DMS79 treated with DMSO at 0.1 percent for 48 hours (cell line): ENCODE measurements at regions not wholly inside any gene's neighbourhood (a gene's known extent, or its start where the extent isn't known, plus 50 kb on each side); places are given as distances from the start of the nearest gene placed in this dataset.

ENCODE experiments used
- DNase-seq: peaks from one replicate; lab custom pipeline; 2025; lab: John Stamatoyannopoulos, UW

DNA sequence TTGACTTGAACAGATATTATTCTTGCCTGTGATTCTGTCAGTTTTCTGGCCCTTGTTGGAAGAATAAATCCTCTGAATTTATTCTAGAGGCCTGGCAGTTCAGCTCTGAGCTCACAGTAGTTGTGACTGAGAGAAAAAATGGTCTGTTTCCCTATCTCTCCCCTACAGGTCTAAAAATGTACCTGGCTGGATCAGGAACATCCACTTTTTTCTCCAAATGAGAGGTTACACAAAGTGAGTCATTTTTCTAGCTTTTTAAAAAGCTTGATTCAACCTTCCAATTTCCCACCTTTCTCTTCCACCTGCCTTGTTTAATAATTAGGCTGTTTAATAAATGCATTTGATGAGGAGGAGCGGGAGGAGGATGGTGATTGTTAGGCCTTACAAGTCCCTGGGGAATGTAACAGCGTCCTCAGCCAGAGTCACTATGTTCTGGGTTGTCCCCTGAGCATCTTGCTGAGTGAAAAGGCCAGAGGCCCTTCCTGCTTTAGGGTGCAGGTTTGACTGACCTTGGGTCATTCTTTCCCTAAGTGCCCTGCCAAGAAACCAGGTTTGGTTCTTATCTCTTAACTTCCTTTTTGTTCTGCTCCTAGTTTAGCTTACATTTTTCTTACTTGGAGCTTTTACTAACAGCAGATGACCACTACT lies 91.7 kb upstream of the FUT8 start:
- DNase-seq = no peak

- no peak for DNase-seq
Measured at GRCh38 chr14:65321370-65321875, 91.1 kb upstream of the FUT8 start.

- DNase-seq = no peak
Measured at GRCh38 chr14:65329481-65329880, 83.0 kb upstream of the FUT8 start.

DNA sequence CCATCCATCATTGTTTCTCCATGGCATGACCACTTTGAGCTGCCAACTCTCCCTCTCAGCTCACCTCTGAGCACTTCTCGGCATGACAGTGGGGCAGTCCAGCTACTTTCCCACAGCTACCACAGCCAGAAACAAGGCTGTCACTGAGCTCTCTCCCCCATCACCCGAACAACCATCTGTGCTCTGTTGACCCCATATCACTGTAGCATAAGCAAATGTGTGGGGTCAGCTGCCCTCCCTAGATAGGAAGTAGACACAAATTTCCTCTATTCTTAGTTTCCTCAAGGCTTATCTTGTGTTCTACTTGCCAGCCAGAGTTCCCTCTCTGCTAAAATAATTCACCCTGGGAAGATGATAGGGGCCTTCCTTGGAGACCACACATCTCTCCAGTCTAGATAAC lies 82.6 kb upstream of the FUT8 start:
- no peak for DNase-seq

DNA sequence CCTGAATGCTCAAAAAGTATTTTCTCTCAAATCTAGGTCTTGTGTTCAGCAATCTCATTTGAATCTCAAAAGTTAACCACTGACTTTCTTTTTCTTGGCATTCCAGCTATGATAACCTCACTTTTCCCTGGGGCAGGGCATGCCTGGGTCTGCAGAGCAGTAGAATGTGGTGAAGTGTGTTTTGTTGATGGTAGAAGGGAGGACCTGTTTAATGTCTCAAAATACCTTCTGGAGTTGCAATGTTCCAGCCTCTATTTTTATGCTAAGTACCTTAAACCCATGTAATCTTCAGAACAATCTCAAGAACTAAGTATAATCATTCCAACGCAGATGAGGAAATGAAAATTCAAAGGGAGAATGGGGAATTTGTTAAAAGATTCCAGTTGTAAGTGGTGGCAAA lies 82.1 kb upstream of the FUT8 start:
- no peak for DNase-seq

GRCh38 chr14:65331652-65332051 lies 80.9 kb upstream of the FUT8 start:
- DNase-seq = no peak

DNA sequence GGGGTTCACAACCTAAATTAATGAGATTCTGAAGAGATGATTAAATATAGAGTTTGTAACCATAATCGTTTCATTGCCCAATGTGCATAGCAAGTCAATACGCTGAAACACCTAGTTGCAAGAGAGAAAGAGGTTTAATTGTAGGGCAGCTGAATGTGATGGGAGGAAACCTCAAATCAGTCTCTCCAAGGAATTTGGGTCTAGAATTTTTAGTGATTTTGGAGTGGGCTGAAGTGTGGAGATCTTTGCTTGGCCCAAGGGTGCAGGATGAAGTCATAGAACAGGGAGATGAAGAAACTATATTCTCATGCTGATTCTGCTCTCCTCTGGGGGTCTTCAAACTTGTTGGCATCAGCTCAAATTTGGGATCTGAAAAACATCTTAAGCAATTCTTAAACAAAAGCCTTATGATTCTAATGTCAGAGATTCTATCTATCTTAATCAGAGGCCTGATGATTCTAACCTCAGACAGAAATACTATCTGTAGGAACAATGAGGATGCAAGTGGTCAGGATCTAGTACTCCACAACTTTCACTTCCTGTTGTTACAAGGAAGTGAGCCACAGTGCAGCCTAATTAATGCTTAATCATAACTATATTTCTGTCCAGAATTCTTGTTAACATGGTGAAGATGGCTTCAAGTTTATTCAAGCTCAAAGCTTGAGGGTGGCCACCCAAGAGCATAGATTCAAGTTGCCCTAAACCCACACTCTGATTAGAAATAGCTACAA lies 80.2 kb upstream of the FUT8 start:
- DNase-seq = no peak

- no peak for DNase-seq
Measured at GRCh38 chr14:65333943-65334687, 78.4 kb upstream of the FUT8 start.

- DNase-seq = peak; percentile 42
Measured at GRCh38 chr14:65334765-65335410, 77.6 kb upstream of the FUT8 start.

- no peak for DNase-seq
Measured at GRCh38 chr14:65335411-65335947, 77.1 kb upstream of the FUT8 start.

- no peak for DNase-seq
Measured at GRCh38 chr14:65336191-65336591, 76.3 kb upstream of the FUT8 start.

GRCh38 chr14:65339866-65340265 lies 72.7 kb upstream of the FUT8 start:
- DNase-seq = no peak

DNA sequence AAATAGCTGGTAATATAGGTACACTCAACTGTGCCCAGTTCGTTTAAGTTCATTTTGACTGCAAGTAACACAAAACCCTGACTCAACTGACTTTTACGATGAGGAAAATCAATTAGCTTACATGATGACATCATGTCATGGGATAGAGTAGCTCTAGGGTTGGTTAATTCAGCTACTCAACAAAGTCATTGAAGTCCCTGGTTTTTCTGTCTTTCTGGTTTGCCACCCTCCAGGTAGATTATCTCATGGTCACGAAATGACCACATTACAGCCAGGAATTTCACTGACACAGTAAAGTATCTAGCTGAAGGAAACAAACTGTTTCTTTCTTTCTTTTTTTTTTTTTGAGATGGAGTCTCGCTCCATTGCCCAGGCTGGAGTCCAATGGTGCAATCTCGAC lies 68.5 kb upstream of the FUT8 start:
- DNase-seq = no peak

DNA sequence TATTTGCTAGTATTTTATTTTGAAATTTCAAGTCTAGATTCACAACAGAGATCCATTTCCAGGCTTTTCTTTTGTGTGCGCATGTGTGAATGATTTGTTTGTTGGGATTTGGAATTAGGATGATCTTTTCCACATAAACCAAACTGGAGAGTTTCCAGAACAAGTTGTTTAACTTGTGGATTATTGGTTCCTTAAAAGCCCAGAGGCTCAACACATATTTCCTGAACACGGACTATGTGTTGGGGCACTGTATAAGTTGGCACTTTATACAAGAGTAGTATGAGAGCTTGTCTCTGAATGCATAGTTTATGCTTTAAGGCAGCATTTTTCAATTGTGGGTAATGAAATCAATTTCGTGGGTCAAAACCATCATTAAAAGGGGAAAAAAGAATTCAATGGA lies 67.3 kb upstream of the FUT8 start:
- DNase-seq = no peak

- no peak for DNase-seq
Measured at GRCh38 chr14:65346474-65346873, 66.1 kb upstream of the FUT8 start.

DNA sequence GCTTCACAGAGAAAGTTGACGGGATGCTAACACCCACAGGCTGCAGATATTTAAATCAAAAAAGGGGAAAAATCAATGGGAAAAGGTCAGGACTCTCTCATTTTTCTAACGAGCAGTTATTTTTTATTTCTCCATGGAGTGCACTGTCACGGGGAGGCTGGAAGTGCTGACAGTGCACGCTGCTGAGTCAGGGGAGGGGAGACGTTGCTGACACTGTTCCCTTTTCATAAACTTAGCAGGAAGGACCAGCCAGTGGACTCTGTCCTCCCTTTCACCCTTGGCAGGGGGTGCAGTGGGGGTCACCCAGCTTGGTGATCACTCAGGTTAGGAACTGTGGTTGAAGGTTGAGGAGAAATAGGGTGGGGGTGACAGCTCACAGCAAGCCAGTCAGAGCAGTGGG lies 65.6 kb upstream of the FUT8 start:
- no peak for DNase-seq

- no peak for DNase-seq
Measured at GRCh38 chr14:65348137-65348536, 64.4 kb upstream of the FUT8 start.

GRCh38 chr14:65349100-65349499 lies 63.4 kb upstream of the FUT8 start:
- no peak for DNase-seq

DNA sequence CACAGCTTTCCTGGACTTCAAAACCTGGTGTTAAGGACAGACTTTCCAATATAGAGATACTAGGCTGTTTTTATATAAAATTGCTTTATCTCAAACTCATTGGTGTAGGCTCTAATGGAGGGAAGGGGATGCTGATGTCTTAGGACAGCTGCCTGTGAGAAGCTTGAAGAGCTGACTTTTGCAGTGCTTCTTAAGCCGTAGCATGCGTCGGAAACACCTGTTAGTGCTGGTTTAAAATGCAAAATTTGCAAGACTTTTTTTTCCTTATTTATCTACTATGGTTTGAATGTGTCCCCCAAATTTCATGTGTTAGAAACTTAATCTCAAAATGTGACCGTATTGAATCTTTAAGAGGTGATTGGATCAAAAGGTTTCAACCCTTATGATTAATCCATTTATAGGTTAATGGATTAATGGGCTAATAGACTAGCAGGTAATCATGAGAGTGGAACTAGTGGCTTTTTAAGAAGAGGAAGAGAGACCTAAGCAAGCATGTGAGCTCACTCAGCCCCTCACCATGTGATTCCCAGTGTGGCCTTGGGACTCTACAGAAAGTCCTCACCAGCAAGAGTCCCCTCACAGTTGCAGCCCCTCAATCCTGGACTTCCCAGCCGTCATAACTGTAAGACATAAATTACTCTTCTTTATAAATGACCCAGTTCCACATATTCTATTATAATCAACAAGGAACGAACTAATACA lies 60.9 kb upstream of the FUT8 start:
- DNase-seq = no peak

DNA sequence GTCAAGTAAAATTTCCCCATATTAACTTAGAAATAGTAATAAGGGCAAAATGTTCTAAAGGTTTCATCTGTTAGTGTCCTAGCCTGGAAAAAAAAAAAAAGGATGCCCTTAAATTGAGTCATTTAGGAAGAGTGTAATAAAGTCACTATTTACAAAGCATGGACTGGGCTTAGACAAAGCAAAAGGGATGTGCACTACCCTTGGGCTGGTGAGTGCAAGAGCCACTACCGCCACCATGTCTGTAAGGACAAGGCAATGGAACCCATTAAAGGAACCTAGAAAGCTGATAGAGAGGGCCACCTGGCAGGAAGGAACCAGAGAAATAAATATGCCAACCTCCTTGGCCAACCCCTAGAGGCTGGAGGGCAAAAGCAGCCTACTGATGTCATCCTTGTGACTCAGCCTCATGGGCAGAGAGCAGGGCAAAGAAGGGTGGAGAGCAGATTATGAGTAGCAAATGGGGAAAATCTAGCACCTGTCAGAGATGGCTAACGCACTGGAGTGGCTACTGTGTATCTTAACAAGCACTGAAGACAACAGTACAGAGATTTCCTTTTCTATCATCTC lies 59.5 kb upstream of the FUT8 start:
- DNase-seq = no peak

GRCh38 chr14:65354131-65354530 lies 58.4 kb upstream of the FUT8 start:
- DNase-seq = no peak
